ENCODE measurements at regions not wholly inside any gene's neighbourhood (a gene's known extent, or its start where the extent isn't known, plus 50 kb on each side); places are given as distances from the start of the nearest gene placed in this dataset.
"Not testable (repeated sequence)": the region's sequence is repeated elsewhere in the genome, so short reads cannot be mapped to it uniquely, and the experiment has no call there.

DNA sequence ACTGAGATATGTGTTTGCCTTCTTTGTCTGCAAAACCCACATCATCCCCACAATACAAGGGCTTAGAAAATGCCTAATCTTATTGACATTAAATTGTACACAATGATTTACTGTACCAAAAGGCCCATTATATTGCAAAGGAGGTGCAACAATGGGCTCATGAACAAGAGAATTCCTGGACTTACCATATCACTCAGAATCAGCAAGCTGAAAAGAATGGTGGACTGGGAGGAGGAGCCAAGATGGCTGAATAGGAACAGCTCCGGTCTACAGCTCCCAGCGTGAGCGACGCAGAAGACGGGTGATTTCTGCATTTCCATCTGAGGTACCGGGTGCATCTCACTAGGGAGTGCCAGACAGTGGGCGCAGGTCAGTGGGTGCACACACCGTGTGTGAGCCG, 119.9 kb downstream of the OR13H1 start:
- DNase-seq; CTCF ChIA-PET (ENCODE audit: partially characterized antibody); H3K36me3 Mint-ChIP-seq; H3K27ac ChIP-seq (ENCODE audit: low read depth, low read length); H3K9me3 Mint-ChIP-seq; H3K27ac Mint-ChIP-seq; H3K27me3 ChIP-seq (ENCODE audit: insufficient read depth, low read length); H3K9me3 ChIP-seq (ENCODE audit: control insufficient read depth in 1 of 2, low read length in 2 of 2); H3K36me3 ChIP-seq (ENCODE audit: insufficient read depth, low read length); H3K4me3 Mint-ChIP-seq; H3K4me1 ChIP-seq (ENCODE audit: insufficient read depth, low read length); H3K27me3 Mint-ChIP-seq; intact Hi-C loops (cut with micrococcal nuclease); H3K4me1 Mint-ChIP-seq; H3K4me3 ChIP-seq (ENCODE audit: low read length in 2 of 2); POLR2A ChIA-PET (ENCODE audit: partially characterized antibody): not testable (repeated sequence)

DNA sequence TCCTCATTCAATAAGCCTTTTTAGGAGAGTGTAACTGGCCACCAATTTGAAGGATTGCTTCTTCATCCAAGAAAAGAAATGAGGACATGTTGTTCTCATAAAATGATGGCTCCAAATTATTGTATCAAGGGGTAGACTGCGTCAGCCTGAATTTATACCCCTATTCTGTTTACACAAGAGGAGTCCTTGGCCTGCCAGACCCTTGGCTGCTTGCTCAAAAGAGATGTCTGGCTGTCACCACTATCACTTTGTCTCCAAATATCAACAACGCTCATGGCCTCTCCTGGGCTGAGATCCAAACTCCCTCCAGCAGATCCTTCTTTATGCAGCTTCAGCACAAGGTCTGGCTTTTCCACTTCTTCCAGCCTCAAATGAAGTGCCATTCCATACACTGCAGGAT, 127.9 kb downstream of the OR13H1 start:
- ChIA-PET CTCF (ENCODE audit: partially characterized antibody) (no interaction called here), POLR2A (ENCODE audit: partially characterized antibody) (no interaction called here)
- Histone ChIP-seq H3K36me3 (ENCODE audit: insufficient read depth, low read length) (no peaks in the 10 kb centered on the region), H3K4me1 (ENCODE audit: insufficient read depth, low read length) (no peaks in the 10 kb centered on the region), H3K27ac (ENCODE audit: low read depth, low read length) (no peak overlapping the region), H3K9me3 (ENCODE audit: control insufficient read depth in 1 of 2, low read length in 2 of 2) (no peaks in the 10 kb centered on the region), H3K4me3 (ENCODE audit: low read length in 2 of 2) (no peak overlapping the region), H3K27me3 (ENCODE audit: insufficient read depth, low read length) (no peaks in the 10 kb centered on the region)
- H3K27ac Mint-ChIP-seq: no peak overlapping the region
- intact Hi-C loops (cut with micrococcal nuclease): no loop called here
- no peak for DNase-seq
- H3K36me3 Mint-ChIP-seq: no peaks in the 10 kb centered on the region
- H3K4me1 Mint-ChIP-seq: no peaks in the 10 kb centered on the region
- no peaks in the 10 kb centered on the region for H3K27me3 Mint-ChIP-seq
- no peak overlapping the region for H3K4me3 Mint-ChIP-seq
- H3K9me3 Mint-ChIP-seq: no peaks in the 10 kb centered on the region

DNA sequence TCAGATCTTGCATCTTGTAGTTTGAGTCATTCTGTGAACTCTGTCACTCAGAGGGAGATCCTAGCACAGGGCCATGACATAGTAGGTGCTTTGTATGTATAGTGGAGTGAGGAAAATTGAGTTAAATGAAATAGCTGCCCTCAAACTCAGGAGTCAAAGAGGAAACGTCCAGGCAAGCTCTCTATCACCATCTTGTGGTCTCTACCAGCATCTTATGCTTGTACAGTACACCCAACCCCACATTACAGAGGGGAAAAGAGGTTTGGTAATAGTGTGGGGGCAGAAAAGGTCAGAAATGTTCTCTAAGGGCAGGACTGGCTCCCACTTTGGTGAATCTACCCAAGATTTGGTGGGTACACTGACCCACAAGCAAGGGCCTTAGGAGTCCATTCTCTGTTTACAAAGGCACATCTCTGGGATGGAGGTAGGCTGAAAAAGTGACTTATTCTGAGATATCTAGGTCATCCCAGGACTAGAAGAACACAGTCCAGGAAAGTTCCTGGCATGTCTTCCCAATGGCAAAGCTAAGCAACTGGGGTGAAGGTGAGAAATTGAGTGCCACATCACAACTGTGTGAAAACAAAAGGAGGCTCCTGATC, 131.8 kb downstream of the OR13H1 start:
- no peaks in the 10 kb centered on the region for H3K36me3 Mint-ChIP-seq
- H3K36me3 ChIP-seq (ENCODE audit: insufficient read depth, low read length): no peaks in the 10 kb centered on the region
- no peak overlapping the region for H3K4me3 ChIP-seq (ENCODE audit: low read length in 2 of 2)
- H3K4me1 ChIP-seq (ENCODE audit: insufficient read depth, low read length): no peaks in the 10 kb centered on the region
- H3K27me3 ChIP-seq (ENCODE audit: insufficient read depth, low read length): no peaks in the 10 kb centered on the region
- DNase-seq: peak in 1 of 5 donors; percentile 27
- H3K9me3 ChIP-seq (ENCODE audit: control insufficient read depth in 1 of 2, low read length in 2 of 2): no peaks in the 10 kb centered on the region
- H3K4me1 Mint-ChIP-seq: peaks cover 0 to 2% (median 0%) of the 10 kb centered on the region in 4 donors
- no peaks in the 10 kb centered on the region for H3K9me3 Mint-ChIP-seq
- intact Hi-C loops (cut with micrococcal nuclease): loop anchor here (5.0 kb wide), 1 partner anchor 698 kb away; no protein-coding TSS in a partner anchor
- no peak overlapping the region for H3K27ac Mint-ChIP-seq
- CTCF ChIA-PET (ENCODE audit: partially characterized antibody): no interaction called here
- H3K4me3 Mint-ChIP-seq: no peak overlapping the region
- H3K27me3 Mint-ChIP-seq: no peaks in the 10 kb centered on the region
- POLR2A ChIA-PET (ENCODE audit: partially characterized antibody): no interaction called here
- no peak overlapping the region for H3K27ac ChIP-seq (ENCODE audit: low read depth, low read length)

DNA sequence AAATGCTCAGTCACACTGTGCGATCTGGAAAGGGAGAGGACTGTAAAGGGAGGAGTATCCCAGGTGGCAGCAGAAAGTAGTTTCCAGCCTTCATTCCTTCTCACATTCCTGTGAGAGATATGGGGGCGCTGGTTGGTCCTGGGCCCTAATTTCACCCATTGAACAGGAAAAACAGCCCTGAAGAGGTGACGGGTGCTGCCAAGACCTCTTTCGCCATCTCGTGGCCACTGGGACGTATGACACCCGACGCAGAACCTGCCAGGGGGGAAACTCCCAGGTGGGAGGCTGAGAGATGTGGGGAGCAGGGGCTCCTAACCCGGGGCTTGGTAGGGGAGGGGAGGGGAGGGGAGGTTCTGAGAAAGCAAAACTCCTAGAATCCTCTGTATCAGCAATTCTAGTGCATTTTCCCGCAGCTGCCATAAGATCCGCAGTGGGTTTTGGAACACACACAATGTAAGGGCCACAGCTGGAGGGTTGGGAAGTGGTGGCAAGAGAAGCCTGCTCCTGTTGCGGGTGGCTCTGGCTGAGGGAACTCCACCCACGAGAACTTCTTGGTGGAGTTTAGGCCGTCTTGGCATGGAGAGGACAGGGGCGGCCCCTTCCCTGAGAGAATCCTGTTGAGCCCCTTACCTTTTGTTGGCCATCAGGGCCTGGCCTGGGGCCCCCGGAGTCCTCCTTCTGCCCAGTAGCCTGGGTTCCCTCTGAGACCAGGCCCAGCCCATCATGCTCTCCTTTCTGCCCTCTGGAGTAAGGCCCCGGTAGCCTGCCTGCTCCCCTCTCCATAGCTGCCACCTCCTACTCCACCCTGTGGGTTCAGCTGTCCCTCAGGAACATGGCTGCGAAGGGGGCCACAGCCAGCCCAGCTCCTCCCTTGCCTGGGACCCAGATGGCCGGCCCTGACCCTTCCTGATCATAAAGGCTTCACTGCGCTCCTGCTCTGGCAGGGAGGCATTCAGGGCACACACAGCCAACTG, 134.1 kb downstream of the OR13H1 start:
- POLR2A ChIA-PET (ENCODE audit: partially characterized antibody): no interaction called here
- peak; percentile 21 to 37 (median 33) for DNase-seq
- no peaks in the 10 kb centered on the region for H3K36me3 Mint-ChIP-seq

DNA sequence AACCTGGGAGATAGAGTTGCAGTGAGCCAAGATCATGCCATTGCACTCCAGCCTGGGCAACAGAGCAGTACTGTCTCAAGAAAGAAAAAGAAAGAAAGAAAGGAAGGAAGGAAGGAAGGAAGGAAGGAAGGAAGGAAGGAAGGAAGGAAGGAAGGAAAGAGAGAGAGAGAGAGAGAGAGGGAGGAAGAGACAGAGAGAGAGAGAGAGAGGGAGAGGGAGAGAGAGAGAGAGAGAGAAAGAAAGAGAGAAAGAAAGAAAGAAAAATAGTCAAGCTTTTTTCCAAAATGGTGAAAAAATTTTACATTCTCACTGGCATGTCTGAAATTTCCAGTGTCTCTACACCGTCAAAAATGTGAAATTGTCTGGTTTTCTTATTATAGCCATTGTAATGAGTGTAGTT, 138.9 kb downstream of the OR13H1 start:
- H3K27me3 Mint-ChIP-seq; DNase-seq; H3K4me3 ChIP-seq (ENCODE audit: low read length in 2 of 2); H3K36me3 Mint-ChIP-seq; POLR2A ChIA-PET (ENCODE audit: partially characterized antibody); H3K4me3 Mint-ChIP-seq; H3K27ac ChIP-seq (ENCODE audit: low read depth, low read length); H3K36me3 ChIP-seq (ENCODE audit: insufficient read depth, low read length); H3K4me1 ChIP-seq (ENCODE audit: insufficient read depth, low read length); CTCF ChIA-PET (ENCODE audit: partially characterized antibody); H3K9me3 ChIP-seq (ENCODE audit: control insufficient read depth in 1 of 2, low read length in 2 of 2); H3K27me3 ChIP-seq (ENCODE audit: insufficient read depth, low read length); intact Hi-C loops (cut with micrococcal nuclease); H3K9me3 Mint-ChIP-seq; H3K4me1 Mint-ChIP-seq: not testable (repeated sequence)
- peak overlapping the region in 1 of 7 donors; percentile 64 for H3K27ac Mint-ChIP-seq

More for the DNA sequence above, 134.1 kb downstream of the OR13H1 start:
- intact Hi-C loops (cut with micrococcal nuclease): loop anchor here (5.0 kb wide), 1 partner anchor 701 kb away; no protein-coding TSS in a partner anchor
- H3K27ac Mint-ChIP-seq: peak overlapping the region in 1 of 7 donors; percentile 38
- no peaks in the 10 kb centered on the region for H3K27me3 ChIP-seq (ENCODE audit: insufficient read depth, low read length)
- no peaks in the 10 kb centered on the region for H3K36me3 ChIP-seq (ENCODE audit: insufficient read depth, low read length)
- H3K27ac ChIP-seq (ENCODE audit: low read depth, low read length): no peak overlapping the region
- H3K27me3 Mint-ChIP-seq: no peaks in the 10 kb centered on the region
- H3K4me3 ChIP-seq (ENCODE audit: low read length in 2 of 2): no peak overlapping the region
- no peaks in the 10 kb centered on the region for H3K4me1 ChIP-seq (ENCODE audit: insufficient read depth, low read length)
- no peaks in the 10 kb centered on the region for H3K9me3 ChIP-seq (ENCODE audit: control insufficient read depth in 1 of 2, low read length in 2 of 2)
- peaks cover 0 to 2% (median 0%) of the 10 kb centered on the region in 4 donors for H3K4me1 Mint-ChIP-seq
- H3K4me3 Mint-ChIP-seq: no peak overlapping the region
- CTCF ChIA-PET (ENCODE audit: partially characterized antibody): interaction anchor here (0.7 to 2.1 kb wide), 4 partner anchors 14 to 705 kb away, joined by 3 to 6 read pairs (median 4); no protein-coding TSS in a partner anchor
- H3K9me3 Mint-ChIP-seq: no peaks in the 10 kb centered on the region

DNA sequence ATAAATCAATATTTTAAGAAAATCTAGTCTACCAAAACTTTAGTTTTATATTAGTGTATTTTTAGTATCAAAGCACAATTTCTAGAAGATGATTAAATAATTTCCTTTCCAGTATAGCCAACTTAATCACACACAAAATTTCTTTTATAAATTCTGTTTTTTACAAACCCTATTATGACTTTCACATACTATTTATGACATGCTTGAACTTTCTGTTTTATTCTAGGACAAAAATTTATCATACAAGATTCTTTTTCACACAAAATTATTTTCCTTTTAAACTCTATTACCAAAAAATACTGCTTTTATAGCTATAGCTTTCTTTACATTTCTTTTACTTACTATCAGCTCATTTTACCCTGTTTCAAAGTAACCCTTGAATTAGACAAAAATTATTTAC, 149.5 kb downstream of the OR13H1 start:
- Mint-ChIP-seq H3K4me3 (no peak overlapping the region), H3K27me3 (no peaks in the 10 kb centered on the region), H3K9me3 (peaks cover 0 to 3% (median 0%) of the 10 kb centered on the region in 8 donors), H3K36me3 (no peaks in the 10 kb centered on the region), H3K4me1 (no peaks in the 10 kb centered on the region), H3K27ac (no peak overlapping the region)
- Histone ChIP-seq H3K9me3 (ENCODE audit: control insufficient read depth in 1 of 2, low read length in 2 of 2) (no peaks in the 10 kb centered on the region), H3K27ac (ENCODE audit: low read depth, low read length) (no peak overlapping the region), H3K4me1 (ENCODE audit: insufficient read depth, low read length) (no peaks in the 10 kb centered on the region), H3K27me3 (ENCODE audit: insufficient read depth, low read length) (no peaks in the 10 kb centered on the region), H3K36me3 (ENCODE audit: insufficient read depth, low read length) (no peaks in the 10 kb centered on the region), H3K4me3 (ENCODE audit: low read length in 2 of 2) (no peak overlapping the region)
- ChIA-PET CTCF (ENCODE audit: partially characterized antibody) (no interaction called here), POLR2A (ENCODE audit: partially characterized antibody) (no interaction called here)
- intact Hi-C loops (cut with micrococcal nuclease): no loop called here
- no peak for DNase-seq

DNA sequence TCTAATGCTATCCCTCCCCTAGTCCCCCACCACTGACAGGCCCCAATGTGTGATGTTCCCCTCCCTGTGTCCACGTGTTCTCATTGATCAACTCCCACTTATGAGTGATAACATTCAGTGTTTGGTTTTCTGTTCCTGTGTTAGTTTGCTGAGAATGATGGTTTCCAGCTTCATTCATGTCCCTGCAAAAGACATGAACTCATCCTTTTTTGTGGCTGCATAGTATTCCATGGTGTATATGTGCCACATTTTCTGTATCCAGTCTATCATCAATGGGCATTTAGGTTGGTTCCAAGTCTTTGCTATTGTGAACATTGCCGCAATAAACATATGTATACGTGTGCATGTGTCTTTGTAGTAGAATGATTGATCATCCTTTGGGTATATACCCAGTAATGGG, 153.1 kb downstream of the OR13H1 start:
- H3K4me1 Mint-ChIP-seq; H3K4me3 Mint-ChIP-seq; H3K36me3 Mint-ChIP-seq; H3K36me3 ChIP-seq (ENCODE audit: insufficient read depth, low read length); H3K27ac ChIP-seq (ENCODE audit: low read depth, low read length); H3K9me3 Mint-ChIP-seq; H3K27me3 Mint-ChIP-seq; H3K4me1 ChIP-seq (ENCODE audit: insufficient read depth, low read length); POLR2A ChIA-PET (ENCODE audit: partially characterized antibody); H3K27ac Mint-ChIP-seq; intact Hi-C loops (cut with micrococcal nuclease); DNase-seq; H3K4me3 ChIP-seq (ENCODE audit: low read length in 2 of 2); CTCF ChIA-PET (ENCODE audit: partially characterized antibody); H3K27me3 ChIP-seq (ENCODE audit: insufficient read depth, low read length); H3K9me3 ChIP-seq (ENCODE audit: control insufficient read depth in 1 of 2, low read length in 2 of 2): not testable (repeated sequence)

All from CD4-positive, alpha-beta memory T cell (primary cell).